Activated naive CD4-positive, alpha-beta T cell treated with anti-CD3 and anti-CD28 coated beads, Interleukin-2, amount 50 U/mL, for 24 hours (primary cell): ENCODE measurements at regions not wholly inside any gene's neighbourhood (a gene's known extent, or its start where the extent isn't known, plus 50 kb on each side); places are given as distances from the start of the nearest gene placed in this dataset.
"Not testable (repeated sequence)": the region's sequence is repeated elsewhere in the genome, so short reads cannot be mapped to it uniquely, and the experiment has no call there.

Experiments used
- H3K27ac Mint-ChIP-seq: one replicate; pipeline ENCODE4 v1.8.0; 2021; ENCODE audit warnings: mild to moderate bottlenecking, mixed read lengths
- H3K27me3 Mint-ChIP-seq: one replicate; pipeline ENCODE4 v1.8.0; 2021; ENCODE audit warnings: mixed read lengths
- H3K36me3 Mint-ChIP-seq: one replicate; pipeline ENCODE4 v1.8.0; 2021; ENCODE audit warnings: mixed read lengths
- H3K4me1 Mint-ChIP-seq: one replicate; pipeline ENCODE4 v1.8.0; 2021; ENCODE audit warnings: mixed read lengths
- H3K4me3 Mint-ChIP-seq: one replicate; pipeline ENCODE4 v1.8.0; 2021; ENCODE audit warnings: mild to moderate bottlenecking, mixed read lengths
- H3K9me3 Mint-ChIP-seq: one replicate; pipeline ENCODE4 v1.8.0; 2021; ENCODE audit warnings: mixed read lengths

DNA sequence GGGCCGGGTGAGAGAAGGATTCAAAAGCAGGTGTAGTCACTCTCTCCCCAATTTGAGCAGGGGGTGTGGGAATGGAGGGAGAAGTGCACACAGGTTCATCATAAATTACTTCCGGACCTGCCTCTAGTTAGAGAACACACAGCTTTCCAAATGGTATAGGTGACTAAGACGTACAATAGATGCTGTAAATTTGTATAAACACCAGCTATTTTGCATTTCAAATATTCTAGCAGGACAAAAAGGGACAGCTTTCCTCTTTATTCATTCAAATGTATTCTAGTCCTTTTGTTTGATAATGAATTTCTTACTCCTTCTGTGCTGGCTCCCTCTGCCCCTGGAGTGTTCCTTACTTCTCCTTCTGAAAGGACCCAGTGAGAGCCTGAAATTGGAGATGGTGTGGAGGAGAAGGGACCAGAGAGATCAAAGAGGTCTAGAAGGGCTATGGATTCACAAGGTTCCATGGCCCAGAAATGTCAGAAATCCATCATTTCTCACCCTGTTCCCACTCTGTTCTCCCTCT, 53.2 kb upstream of the SH3BP4 start:
- no peak overlapping the region for H3K27ac Mint-ChIP-seq
- H3K27me3 Mint-ChIP-seq: no peaks in the 10 kb centered on the region
- H3K4me1 Mint-ChIP-seq: no peaks in the 10 kb centered on the region
- H3K9me3 Mint-ChIP-seq: peaks cover 4% of the 10 kb centered on the region
- H3K4me3 Mint-ChIP-seq: no peak overlapping the region
- H3K36me3 Mint-ChIP-seq: no peaks in the 10 kb centered on the region

DNA sequence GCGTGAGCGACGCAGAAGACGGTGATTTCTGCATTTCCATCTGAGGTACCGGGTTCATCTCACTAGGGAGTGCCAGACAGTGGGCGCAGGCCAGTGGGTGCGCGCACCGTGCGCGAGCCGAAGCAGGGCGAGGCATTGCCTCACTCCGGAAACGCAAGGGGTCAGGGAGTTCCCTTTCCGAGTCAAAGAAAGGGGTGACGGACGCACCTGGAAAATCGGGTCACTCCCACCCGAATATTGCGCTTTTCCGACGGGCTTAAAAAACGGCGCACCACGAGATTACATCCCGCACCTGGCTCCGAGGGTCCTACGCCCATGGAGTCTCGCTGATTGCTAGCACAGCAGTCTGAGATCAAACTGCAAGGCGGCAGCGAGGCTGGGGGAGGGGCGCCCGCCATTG, 63.4 kb upstream of the SH3BP4 start:
- not testable (repeated sequence) for H3K36me3 Mint-ChIP-seq, H3K9me3 Mint-ChIP-seq, H3K27ac Mint-ChIP-seq, H3K4me1 Mint-ChIP-seq, H3K27me3 Mint-ChIP-seq
- H3K4me3 Mint-ChIP-seq: peak overlapping the region; percentile 44

DNA sequence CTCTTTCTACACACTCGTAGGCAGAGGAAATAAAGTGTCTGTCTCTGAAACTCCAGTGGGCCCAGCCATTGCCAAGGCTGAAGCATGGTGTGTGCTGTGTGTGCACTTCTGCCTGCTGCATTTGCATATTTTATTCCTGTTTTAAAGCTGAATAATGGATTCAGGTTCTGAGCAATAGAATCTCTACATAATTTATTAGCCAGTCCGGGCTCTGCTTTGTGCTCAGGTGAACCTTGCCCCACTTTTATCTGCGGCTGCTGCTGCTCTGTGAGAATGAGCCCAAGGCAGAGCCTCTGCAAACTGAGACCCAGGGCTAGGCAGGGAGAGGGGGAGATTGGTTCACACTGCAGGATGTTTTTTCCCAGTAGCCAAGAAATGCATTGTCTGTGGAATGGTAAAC, 64.6 kb upstream of the SH3BP4 start:
- Mint-ChIP-seq H3K9me3 (no peaks in the 10 kb centered on the region), H3K4me3 (no peak overlapping the region), H3K36me3 (no peaks in the 10 kb centered on the region), H3K27ac (no peak overlapping the region), H3K4me1 (no peaks in the 10 kb centered on the region), H3K27me3 (peaks cover 4% of the 10 kb centered on the region)

DNA sequence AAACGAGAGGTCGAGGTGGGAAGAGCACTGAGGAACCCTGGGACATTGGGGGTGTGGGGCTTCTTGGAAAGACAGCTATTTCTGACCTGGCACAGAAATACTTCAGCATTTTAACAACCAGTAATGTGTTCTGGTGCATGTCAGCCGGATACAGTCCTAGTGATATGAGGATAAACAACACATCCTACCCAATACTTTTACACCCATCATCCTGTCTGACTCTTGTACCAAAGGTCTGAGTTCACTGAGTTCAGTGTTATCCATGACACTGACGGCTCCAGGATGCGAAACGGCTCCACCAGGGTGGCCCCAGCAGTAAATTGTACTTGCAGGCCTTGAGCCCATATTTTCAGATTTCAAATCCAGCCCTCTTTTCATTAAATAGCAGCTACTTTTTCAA, 65.9 kb upstream of the SH3BP4 start:
- Mint-ChIP-seq H3K27me3 (peaks cover 4% of the 10 kb centered on the region), H3K4me1 (no peaks in the 10 kb centered on the region), H3K4me3 (no peak overlapping the region), H3K27ac (no peak overlapping the region), H3K36me3 (no peaks in the 10 kb centered on the region), H3K9me3 (no peaks in the 10 kb centered on the region)

DNA sequence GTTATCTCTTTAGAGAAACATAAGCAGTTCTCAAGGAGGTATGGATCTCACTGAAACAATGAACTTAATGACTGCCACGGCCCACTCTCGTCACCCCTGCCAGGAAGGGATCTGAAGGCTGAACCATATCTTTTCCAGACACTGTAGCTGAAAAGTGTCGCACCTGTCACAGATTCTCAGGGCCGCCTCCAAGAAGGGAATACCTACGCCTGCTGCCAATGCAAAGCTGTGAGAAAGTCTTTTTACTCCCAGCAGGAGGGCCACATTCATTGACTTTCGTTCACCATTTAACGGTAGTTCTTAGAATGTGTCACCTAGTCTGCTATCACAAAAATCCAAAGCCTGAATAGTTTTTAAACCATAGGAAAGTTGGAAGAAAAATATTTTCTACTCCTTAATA, 66.7 kb upstream of the SH3BP4 start:
- Mint-ChIP-seq H3K4me3 (no peak overlapping the region), H3K27ac (no peak overlapping the region), H3K27me3 (peaks cover 4% of the 10 kb centered on the region), H3K9me3 (no peaks in the 10 kb centered on the region), H3K4me1 (no peaks in the 10 kb centered on the region), H3K36me3 (no peaks in the 10 kb centered on the region)

DNA sequence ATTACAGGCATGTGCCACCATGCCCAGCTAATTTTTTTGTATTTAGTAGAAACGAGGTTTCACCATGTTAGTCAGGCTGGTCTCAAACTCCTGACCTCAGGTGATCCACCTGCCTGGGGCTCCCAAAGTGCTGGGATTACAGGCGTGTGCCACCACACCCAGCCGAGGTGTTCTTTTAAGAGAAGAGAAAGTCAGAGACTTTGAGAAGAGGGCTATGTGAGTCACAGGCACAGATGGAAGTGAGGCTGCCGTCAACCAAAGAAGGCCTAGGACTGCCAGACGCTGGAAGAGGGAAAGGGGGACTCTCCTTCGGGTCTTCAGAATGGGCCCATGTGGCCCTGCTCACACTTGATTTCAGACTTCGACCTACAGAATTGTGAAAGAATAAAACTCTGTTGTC, 67.2 kb upstream of the SH3BP4 start:
- no peaks in the 10 kb centered on the region for H3K9me3 Mint-ChIP-seq
- peaks cover 4% of the 10 kb centered on the region for H3K27me3 Mint-ChIP-seq
- H3K36me3 Mint-ChIP-seq: no peaks in the 10 kb centered on the region
- no peak overlapping the region for H3K27ac Mint-ChIP-seq
- H3K4me3 Mint-ChIP-seq: no peak overlapping the region
- no peaks in the 10 kb centered on the region for H3K4me1 Mint-ChIP-seq

DNA sequence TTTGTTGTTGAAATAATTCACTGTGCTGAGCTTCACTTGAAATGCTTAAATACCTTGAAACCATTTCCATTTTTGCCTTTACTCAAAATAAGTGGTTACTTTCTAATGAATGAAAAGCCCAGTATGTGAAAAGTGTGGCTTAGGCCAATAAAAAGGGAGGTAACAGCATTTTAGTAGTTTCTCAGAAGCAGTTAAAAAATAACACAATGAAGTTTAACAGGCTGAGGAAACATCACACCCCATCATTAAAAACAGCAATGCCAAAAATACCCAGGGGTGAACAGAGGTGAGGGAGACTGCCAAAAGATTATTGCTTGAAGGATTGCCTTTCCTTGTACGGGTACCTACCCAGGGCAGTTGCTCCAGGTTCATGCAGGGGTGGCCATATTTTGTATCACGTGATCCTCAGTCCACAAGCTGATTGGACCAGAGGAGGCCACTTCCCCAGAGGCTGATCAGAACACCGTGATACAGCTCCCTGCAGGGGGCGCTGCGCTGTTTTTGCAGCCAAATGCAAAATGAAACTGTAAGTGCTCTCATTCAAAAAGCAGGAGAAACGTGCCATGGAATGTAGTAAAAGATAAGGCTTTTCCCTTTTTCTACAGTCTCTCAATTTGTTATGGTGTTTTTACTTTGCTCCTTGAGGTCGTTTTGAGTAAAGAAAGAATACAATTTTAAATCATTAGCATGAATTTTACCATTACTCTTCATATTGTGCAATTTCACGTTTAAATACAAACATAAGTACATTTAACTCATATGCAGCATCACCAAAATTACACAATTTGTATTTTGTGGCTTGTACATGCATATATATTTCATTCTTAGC, 70.2 kb upstream of the SH3BP4 start:
- H3K4me1 Mint-ChIP-seq: no peaks in the 10 kb centered on the region
- H3K27ac Mint-ChIP-seq: no peak overlapping the region
- H3K9me3 Mint-ChIP-seq: peaks cover 5% of the 10 kb centered on the region
- peaks cover 4% of the 10 kb centered on the region for H3K27me3 Mint-ChIP-seq
- H3K4me3 Mint-ChIP-seq: no peak overlapping the region
- no peaks in the 10 kb centered on the region for H3K36me3 Mint-ChIP-seq

DNA sequence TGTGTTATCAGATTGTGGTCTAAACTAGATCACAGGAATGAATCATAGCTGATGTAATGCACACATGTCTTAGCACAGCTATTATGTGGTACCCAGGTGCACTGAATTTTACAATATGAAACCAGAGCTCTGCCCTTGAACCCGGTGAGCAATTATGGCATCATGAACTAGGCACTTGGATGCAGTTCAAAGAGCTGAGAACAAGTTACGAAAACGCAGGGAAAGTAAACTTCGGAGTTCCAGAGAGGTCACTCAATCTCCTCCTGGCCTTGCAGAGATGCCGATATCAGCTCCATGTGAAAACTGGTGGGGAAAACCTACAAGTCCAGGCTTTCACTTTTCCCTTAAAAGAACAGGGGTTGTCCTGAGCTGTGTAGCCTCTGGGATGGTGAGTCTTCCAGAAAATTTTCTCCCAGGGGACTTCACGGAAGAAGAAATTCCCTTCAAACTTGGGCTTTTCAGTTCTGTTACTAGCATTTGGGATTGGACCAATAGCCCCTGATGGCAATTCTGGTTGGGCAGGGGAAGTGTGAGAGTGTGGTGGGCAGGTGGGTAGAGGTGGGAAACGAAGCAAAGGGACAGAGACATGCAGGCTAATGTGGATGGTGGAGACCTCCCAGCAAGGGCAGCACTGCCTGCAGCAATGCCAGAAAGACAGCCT, 71.1 kb upstream of the SH3BP4 start:
- no peak overlapping the region for H3K27ac Mint-ChIP-seq
- peaks cover 6% of the 10 kb centered on the region for H3K27me3 Mint-ChIP-seq
- no peak overlapping the region for H3K4me3 Mint-ChIP-seq
- H3K9me3 Mint-ChIP-seq: peaks cover 6% of the 10 kb centered on the region
- H3K36me3 Mint-ChIP-seq: no peaks in the 10 kb centered on the region
- no peaks in the 10 kb centered on the region for H3K4me1 Mint-ChIP-seq

DNA sequence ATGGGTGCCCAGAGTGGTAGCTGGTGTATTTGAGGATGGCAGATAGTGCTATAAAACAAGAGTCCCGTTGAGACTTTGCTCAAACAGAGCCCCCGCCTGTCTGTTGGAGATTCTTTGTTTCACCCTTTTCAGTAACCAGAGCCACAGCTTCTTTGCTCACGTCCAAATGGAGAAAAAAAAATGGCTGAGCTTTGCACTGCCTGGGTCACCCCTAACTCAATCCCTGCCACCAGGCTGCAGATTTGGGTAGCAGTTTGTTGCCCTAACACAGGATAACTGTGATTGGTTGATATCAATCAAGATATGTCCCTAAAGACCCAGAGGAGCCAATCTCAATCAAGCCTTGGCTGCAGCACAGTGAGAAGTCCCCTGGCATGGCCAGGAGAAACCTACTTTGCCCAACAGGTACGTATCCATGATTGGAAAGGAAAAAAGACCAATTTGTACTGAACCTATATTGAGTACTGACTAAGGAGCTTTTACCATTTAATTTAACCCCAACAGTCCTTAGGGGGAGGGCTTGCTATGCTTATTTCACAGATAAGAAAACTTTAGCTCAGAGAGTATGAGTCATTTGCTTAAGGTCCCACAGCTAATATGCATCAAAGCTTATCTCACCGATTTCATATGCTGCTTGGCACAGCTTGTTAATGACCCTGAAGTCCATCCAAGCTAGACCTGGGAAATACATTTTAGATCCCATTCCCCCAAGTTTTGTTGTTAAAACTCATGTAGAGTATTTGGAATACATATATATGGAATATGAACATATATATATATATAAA, 72.0 kb upstream of the SH3BP4 start:
- peaks cover 6% of the 10 kb centered on the region for H3K9me3 Mint-ChIP-seq
- no peak overlapping the region for H3K27ac Mint-ChIP-seq
- H3K27me3 Mint-ChIP-seq: peaks cover 6% of the 10 kb centered on the region
- H3K4me3 Mint-ChIP-seq: no peak overlapping the region
- H3K4me1 Mint-ChIP-seq: peaks cover 3% of the 10 kb centered on the region
- no peaks in the 10 kb centered on the region for H3K36me3 Mint-ChIP-seq

DNA sequence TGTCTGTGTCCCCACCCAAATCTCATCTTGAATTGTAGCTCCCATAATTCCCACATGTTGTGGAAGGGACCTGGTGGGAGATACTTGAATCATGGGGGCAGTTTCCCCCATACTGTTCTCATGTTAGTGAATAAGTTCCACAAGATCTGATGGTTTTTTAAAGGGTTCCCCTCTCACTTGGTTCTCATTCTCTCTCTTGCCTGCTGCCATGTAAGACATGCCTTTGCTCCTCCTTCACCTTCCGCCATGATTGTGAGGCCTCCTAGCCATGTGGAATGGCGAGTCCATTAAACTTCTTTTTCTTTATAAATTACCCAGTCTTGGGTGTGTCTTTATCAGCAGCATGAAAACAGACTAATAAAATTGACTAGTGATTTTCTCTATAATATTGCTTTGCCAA, 75.2 kb upstream of the SH3BP4 start:
- not testable (repeated sequence) for H3K4me1 Mint-ChIP-seq, H3K36me3 Mint-ChIP-seq, H3K27ac Mint-ChIP-seq, H3K27me3 Mint-ChIP-seq, H3K4me3 Mint-ChIP-seq
- H3K9me3 Mint-ChIP-seq: peaks cover 13% of the 10 kb centered on the region

DNA sequence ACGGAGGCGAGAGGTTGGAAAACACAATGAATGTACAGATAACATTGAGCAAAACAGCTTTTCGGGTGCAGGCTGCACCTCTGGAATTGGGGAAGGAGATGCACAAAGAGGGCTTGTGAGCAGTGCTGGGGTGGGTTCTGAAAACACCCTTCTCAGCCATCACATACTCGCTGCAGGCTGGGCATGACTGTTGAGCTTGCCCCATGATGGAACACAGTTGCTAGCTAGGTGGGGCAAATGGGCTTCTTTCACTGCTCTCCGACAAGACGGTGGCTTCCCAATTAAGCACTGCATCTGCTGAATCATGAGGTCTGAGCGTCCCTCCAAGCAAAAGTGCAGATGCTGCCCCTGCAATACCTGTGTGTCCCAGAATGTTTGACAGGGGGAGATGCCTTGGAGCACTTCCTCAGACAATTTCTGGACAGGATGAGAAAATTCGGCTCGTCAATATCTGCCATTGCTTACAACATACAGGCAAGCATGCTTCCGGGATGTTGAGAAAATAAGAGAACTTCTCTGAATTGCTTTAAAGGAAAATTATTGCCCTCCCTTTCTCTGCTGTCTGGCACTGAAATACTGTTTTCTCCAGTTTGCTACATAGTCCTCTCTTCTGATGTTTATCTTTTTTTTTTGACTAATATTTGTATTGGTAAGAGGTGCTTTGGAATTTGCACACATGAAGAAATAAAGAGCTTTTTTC, 77.3 kb upstream of the SH3BP4 start:
- Mint-ChIP-seq H3K4me3 (no peak overlapping the region), H3K9me3 (peaks cover 13% of the 10 kb centered on the region), H3K36me3 (no peaks in the 10 kb centered on the region), H3K4me1 (peaks cover 4% of the 10 kb centered on the region), H3K27ac (no peak overlapping the region), H3K27me3 (peaks cover 11% of the 10 kb centered on the region)

DNA sequence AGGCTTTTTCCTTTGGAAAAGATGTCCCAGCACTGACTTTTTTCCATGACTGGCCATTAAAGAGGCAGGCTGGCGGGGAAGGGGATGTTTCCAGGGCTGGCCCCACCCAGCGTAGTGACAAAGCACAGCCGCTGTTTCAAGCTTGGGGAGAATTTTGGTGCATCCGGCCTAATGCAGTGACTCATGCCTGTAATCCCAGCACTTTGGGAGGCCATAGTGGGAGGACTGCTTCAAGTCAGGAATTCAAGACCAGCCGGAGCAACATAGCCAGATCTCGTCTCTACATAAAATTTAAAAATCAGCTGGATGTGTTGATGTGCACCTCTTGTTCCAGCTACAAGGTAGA, 78.0 kb upstream of the SH3BP4 start:
- H3K4me1 Mint-ChIP-seq: peaks cover 4% of the 10 kb centered on the region

DNA sequence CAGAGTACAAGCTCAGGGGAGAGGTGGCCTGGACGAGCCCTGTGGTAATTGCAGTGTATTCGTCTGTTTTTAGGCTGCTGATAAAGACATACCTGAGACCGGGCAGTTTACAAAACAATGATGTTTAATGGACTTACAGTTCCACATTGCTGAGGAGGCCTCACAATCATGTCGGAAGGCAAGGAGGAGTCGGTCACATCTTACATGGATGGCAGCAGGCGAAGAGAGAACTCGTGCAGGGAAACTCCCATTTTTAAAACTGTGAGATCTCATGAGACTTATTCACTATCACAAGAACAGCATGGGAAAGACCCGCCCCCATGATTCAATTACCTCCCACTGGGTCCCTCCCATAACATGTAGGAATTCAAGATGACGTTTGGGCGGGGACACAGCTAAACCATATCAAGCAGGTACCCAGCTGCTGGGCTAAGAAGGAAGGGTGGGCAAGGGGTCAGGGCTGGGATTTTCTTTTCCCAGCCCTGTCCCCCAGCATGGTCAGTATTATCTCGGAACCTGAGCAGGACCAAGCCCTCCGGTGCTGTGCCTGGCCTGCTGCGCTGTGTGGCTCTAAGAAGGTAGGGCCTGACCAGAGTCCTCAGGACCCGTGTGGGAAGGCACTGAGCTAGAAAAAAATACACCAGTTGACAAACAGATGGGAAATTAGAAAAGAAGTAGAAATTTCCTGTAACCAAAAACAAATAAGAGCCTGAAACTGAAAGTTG, 78.6 kb upstream of the SH3BP4 start:
- H3K4me3 Mint-ChIP-seq: no peak overlapping the region
- peaks cover 13% of the 10 kb centered on the region for H3K27me3 Mint-ChIP-seq
- H3K27ac Mint-ChIP-seq: no peak overlapping the region
- no peaks in the 10 kb centered on the region for H3K36me3 Mint-ChIP-seq
- H3K4me1 Mint-ChIP-seq: peaks cover 4% of the 10 kb centered on the region
- H3K9me3 Mint-ChIP-seq: peaks cover 13% of the 10 kb centered on the region

More for the DNA sequence above, 78.0 kb upstream of the SH3BP4 start:
- Mint-ChIP-seq H3K4me3 (no peak overlapping the region), H3K36me3 (no peaks in the 10 kb centered on the region), H3K27me3 (peaks cover 13% of the 10 kb centered on the region), H3K27ac (no peak overlapping the region), H3K9me3 (peaks cover 13% of the 10 kb centered on the region)

DNA sequence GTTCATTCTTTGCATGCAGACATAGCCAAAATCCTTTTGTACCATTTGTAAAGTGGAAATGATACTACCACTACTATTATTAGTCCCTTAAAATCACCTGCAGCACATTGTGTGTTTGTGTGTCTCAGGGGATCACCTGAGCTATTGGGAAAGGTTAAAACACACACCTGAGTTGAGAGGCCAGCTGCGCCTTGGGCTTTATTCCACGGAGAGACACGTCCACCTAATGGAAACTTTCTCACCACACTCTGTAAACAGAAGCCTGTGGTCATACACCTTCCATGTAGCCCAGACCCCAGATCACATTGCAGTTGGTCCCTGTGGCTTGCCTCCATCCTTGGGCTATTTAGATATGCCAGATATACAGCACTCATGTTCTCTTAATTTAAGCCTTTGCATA, 81.8 kb upstream of the SH3BP4 start:
- Mint-ChIP-seq H3K27ac (no peak overlapping the region), H3K36me3 (no peaks in the 10 kb centered on the region), H3K4me1 (peaks cover 2% of the 10 kb centered on the region), H3K4me3 (no peak overlapping the region), H3K9me3 (peaks cover 7% of the 10 kb centered on the region), H3K27me3 (peaks cover 11% of the 10 kb centered on the region)

DNA sequence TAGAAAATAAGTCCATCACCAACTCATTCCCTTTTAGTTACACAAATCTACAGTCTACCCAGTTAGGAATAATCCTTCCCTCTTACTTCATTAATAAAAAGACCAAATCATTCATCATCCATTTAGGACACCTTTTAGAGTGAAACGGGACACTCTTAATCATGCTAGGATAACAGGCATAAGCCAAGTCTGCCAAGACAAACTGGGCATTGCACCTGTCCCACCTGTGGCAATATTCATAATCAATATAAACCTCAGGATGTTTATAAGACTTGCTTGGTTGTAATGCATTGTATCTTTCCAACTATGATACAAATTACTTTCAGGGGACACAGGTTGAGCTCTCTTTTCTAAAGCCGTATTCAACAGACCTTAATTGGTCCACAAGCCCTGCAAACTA, 82.7 kb upstream of the SH3BP4 start:
- Mint-ChIP-seq H3K4me3 (no peak overlapping the region), H3K9me3 (peaks cover 7% of the 10 kb centered on the region), H3K36me3 (no peaks in the 10 kb centered on the region), H3K27ac (no peak overlapping the region), H3K27me3 (peaks cover 8% of the 10 kb centered on the region), H3K4me1 (no peaks in the 10 kb centered on the region)
